ENCODE measurements at regions not wholly inside any gene's neighbourhood (a gene's known extent, or its start where the extent isn't known, plus 50 kb on each side); places are given as distances from the start of the nearest gene placed in this dataset.

DNA sequence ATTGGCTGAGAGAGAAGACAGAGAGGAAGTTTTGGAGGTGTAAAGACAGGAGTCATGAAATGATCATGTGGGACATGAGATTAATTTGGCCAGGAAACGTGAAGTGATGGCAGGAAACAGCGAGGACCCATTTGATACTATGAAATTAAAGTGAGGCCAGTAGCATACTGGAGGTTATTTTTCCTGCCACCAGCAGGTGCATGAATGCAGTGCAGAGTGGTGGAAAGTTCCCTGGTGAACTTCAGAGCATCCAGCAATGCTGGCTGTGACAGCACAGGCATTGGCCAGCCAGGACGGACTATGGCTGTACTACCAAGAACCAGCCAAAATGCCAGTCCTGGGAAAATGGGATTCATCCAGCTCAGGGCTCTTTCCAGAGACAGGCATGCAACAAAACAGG, 152.2 kb downstream of the SYK start:
- Mint-ChIP-seq H3K36me3 (ENCODE audit: low read depth) (no peaks in the 10 kb centered on the region), H3K4me1 (peaks cover 23% of the 10 kb centered on the region), H3K27ac (no peak overlapping the region), H3K4me3 (no peak overlapping the region), H3K27me3 (ENCODE audit: insufficient read depth, low read depth, poor library complexity) (peaks cover 2% of the 10 kb centered on the region), H3K9me3 (no peaks in the 10 kb centered on the region)
- DNase-seq (ENCODE audit: low spot score) (no peak), ATAC-seq (peak; percentile 47)
- Histone ChIP-seq H3K27ac (ENCODE audit: low read depth) (no peak overlapping the region), H3K27me3 (ENCODE audit: insufficient read depth) (no peaks in the 10 kb centered on the region), H4K20me1 (replicated peaks; ENCODE audit: insufficient read depth) (no peaks in the 10 kb centered on the region; the same call in 1 of the 2 replicates), H3K4me2 (no peak overlapping the region), H3K4me1 (ENCODE audit: insufficient read depth) (peaks cover 10% of the 10 kb centered on the region; the same call in 1 of the 2 replicates), H3K36me3 (ENCODE audit: insufficient read depth) (no peaks in the 10 kb centered on the region), H3K79me2 (replicated peaks; ENCODE audit: insufficient read depth) (no peaks in the 10 kb centered on the region), H3K9me2 (ENCODE audit: insufficient read depth) (0 out of 2 replicates have a peak, but pooled peaks cover 3% of the 10 kb centered on the region), H2AFZ (no peak overlapping the region), H3K4me3 (no peak overlapping the region), H3F3A (replicated peaks; ENCODE audit: low read depth) (no peaks in the 10 kb centered on the region)
- TF ChIP-seq, protein P1, sequence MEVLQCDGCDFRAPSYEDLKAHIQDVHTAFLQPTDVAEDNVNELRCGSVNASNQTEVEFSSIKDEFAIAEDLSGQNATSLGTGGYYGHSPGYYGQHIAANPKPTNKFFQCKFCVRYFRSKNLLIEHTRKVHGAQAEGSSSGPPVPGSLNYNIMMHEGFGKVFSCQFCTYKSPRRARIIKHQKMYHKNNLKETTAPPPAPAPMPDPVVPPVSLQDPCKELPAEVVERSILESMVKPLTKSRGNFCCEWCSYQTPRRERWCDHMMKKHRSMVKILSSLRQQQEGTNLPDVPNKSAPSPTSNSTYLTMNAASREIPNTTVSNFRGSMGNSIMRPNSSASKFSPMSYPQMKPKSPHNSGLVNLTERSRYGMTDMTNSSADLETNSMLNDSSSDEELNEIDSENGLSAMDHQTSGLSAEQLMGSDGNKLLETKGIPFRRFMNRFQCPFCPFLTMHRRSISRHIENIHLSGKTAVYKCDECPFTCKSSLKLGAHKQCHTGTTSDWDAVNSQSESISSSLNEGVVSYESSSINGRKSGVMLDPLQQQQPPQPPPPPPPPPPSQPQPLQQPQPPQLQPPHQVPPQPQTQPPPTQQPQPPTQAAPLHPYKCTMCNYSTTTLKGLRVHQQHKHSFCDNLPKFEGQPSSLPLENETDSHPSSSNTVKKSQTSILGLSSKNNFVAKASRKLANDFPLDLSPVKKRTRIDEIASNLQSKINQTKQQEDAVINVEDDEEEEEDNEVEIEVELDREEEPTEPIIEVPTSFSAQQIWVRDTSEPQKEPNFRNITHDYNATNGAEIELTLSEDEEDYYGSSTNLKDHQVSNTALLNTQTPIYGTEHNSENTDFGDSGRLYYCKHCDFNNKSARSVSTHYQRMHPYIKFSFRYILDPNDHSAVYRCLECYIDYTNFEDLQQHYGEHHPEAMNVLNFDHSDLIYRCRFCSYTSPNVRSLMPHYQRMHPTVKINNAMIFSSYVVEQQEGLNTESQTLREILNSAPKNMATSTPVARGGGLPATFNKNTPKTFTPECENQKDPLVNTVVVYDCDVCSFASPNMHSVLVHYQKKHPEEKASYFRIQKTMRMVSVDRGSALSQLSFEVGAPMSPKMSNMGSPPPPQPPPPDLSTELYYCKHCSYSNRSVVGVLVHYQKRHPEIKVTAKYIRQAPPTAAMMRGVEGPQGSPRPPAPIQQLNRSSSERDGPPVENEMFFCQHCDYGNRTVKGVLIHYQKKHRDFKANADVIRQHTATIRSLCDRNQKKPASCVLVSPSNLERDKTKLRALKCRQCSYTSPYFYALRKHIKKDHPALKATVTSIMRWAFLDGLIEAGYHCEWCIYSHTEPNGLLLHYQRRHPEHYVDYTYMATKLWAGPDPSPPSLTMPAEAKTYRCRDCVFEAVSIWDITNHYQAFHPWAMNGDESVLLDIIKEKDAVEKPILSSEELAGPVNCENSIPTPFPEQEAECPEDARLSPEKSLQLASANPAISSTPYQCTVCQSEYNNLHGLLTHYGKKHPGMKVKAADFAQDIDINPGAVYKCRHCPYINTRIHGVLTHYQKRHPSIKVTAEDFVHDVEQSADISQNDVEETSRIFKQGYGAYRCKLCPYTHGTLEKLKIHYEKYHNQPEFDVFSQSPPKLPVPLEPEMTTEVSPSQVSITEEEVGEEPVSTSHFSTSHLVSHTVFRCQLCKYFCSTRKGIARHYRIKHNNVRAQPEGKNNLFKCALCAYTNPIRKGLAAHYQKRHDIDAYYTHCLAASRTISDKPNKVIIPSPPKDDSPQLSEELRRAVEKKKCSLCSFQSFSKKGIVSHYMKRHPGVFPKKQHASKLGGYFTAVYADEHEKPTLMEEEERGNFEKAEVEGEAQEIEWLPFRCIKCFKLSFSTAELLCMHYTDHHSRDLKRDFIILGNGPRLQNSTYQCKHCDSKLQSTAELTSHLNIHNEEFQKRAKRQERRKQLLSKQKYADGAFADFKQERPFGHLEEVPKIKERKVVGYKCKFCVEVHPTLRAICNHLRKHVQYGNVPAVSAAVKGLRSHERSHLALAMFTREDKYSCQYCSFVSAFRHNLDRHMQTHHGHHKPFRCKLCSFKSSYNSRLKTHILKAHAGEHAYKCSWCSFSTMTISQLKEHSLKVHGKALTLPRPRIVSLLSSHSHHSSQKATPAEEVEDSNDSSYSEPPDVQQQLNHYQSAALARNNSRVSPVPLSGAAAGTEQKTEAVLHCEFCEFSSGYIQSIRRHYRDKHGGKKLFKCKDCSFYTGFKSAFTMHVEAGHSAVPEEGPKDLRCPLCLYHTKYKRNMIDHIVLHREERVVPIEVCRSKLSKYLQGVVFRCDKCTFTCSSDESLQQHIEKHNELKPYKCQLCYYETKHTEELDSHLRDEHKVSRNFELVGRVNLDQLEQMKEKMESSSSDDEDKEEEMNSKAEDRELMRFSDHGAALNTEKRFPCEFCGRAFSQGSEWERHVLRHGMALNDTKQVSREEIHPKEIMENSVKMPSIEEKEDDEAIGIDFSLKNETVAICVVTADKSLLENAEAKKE (CRISPR knock-in tag; IDR thresholded peaks at IDR 0.05) = no peak
- TF ChIP-seq POLR2AphosphoS5 (IDR thresholded peaks at IDR 0.05; ENCODE audit: low read depth) (no peak), ZNF114 (CRISPR knock-in tag; IDR thresholded peaks at IDR 0.05) (no peak), EZH2 (IDR thresholded peaks at IDR 0.05; ENCODE audit: low read depth, unreplicated experiment) (no peak), STAT1 (IDR thresholded peaks at IDR 0.05; ENCODE audit: unreplicated experiment) (no peak), JUNB (IDR thresholded peaks at IDR 0.05; ENCODE audit: unreplicated experiment) (no peak), CREB1 (CRISPR knock-in tag; IDR thresholded peaks at IDR 0.05; ENCODE audit: low read depth) (no peak), NANOG (IDR thresholded peaks at IDR 0.05; ENCODE audit: borderline replicate concordance) (no peak), EZH2phosphoT487 (IDR thresholded peaks at IDR 0.05; ENCODE audit: unreplicated experiment) (no peak), ZNF331 (CRISPR knock-in tag; IDR thresholded peaks at IDR 0.05; ENCODE audit: low read depth) (no peak), REST (IDR thresholded peaks at IDR 0.05; ENCODE audit: unreplicated experiment) (no peak)
- TF ChIP-seq, protein P2, sequence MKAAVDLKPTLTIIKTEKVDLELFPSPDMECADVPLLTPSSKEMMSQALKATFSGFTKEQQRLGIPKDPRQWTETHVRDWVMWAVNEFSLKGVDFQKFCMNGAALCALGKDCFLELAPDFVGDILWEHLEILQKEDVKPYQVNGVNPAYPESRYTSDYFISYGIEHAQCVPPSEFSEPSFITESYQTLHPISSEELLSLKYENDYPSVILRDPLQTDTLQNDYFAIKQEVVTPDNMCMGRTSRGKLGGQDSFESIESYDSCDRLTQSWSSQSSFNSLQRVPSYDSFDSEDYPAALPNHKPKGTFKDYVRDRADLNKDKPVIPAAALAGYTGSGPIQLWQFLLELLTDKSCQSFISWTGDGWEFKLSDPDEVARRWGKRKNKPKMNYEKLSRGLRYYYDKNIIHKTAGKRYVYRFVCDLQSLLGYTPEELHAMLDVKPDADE (IDR thresholded peaks at IDR 0.05) = no peak
- TF ChIP-seq, protein P3, sequence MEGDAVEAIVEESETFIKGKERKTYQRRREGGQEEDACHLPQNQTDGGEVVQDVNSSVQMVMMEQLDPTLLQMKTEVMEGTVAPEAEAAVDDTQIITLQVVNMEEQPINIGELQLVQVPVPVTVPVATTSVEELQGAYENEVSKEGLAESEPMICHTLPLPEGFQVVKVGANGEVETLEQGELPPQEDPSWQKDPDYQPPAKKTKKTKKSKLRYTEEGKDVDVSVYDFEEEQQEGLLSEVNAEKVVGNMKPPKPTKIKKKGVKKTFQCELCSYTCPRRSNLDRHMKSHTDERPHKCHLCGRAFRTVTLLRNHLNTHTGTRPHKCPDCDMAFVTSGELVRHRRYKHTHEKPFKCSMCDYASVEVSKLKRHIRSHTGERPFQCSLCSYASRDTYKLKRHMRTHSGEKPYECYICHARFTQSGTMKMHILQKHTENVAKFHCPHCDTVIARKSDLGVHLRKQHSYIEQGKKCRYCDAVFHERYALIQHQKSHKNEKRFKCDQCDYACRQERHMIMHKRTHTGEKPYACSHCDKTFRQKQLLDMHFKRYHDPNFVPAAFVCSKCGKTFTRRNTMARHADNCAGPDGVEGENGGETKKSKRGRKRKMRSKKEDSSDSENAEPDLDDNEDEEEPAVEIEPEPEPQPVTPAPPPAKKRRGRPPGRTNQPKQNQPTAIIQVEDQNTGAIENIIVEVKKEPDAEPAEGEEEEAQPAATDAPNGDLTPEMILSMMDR (conservative IDR thresholded peaks at IDR 0.05; ENCODE audit: low read depth in 2 of 2) = no peak
